CD4-positive, alpha-beta T cell treated with Interleukin-1 beta for 1 hour (primary cell): ENCODE measurements at regions not wholly inside any gene's neighbourhood (a gene's known extent, or its start where the extent isn't known, plus 50 kb on each side); places are given as distances from the start of the nearest gene placed in this dataset.

ENCODE experiments used
- DNase-seq, 2 donors: peaks; one replicate each; pipeline ENCODE4 v3.0.0-alpha.2; 2020 to 2022

GRCh38 chr14:98278800-98279199 is 993.2 kb downstream of the BCL11B start:
- no peak for DNase-seq

GRCh38 chr14:98280436-98280835 is 991.6 kb downstream of the BCL11B start:
- no peak for DNase-seq

- no peak for DNase-seq
These were observed 983.2 kb downstream of the BCL11B start for GRCh38 chr14:98288825-98289224.

- DNase-seq = no peak
These were observed 981.4 kb downstream of the BCL11B start for GRCh38 chr14:98290596-98290995.

GRCh38 chr14:98292191-98292590 is 979.8 kb downstream of the BCL11B start:
- no peak for DNase-seq

- no peak for DNase-seq
These were observed 978.4 kb downstream of the BCL11B start for GRCh38 chr14:98293576-98293975.

GRCh38 chr14:98296895-98297294 is 975.1 kb downstream of the BCL11B start:
- no peak for DNase-seq

GRCh38 chr14:98297567-98297966 is 974.4 kb downstream of the BCL11B start:
- DNase-seq = no peak

- DNase-seq = no peak
These were observed 973.3 kb downstream of the BCL11B start for GRCh38 chr14:98298481-98299244.

GRCh38 chr14:98301681-98302080 is 970.3 kb downstream of the BCL11B start:
- DNase-seq = no peak

GRCh38 chr14:98304574-98304973 is 967.4 kb downstream of the BCL11B start:
- DNase-seq = no peak

- DNase-seq = no peak
These were observed 962.4 kb downstream of the BCL11B start for GRCh38 chr14:98309591-98309990.

GRCh38 chr14:98312006-98312405 is 960.0 kb downstream of the BCL11B start:
- DNase-seq = no peak

- no peak for DNase-seq
These were observed 950.2 kb downstream of the BCL11B start for GRCh38 chr14:98321841-98322240.

GRCh38 chr14:98323836-98324235 is 948.2 kb downstream of the BCL11B start:
- no peak for DNase-seq

- no peak for DNase-seq
These were observed 946.2 kb downstream of the BCL11B start for GRCh38 chr14:98325761-98326160.

- DNase-seq = no peak
These were observed 943.5 kb downstream of the BCL11B start for GRCh38 chr14:98328496-98328895.

- no peak for DNase-seq
These were observed 937.8 kb downstream of the BCL11B start for GRCh38 chr14:98334186-98334585.

GRCh38 chr14:98341211-98341610 is 930.8 kb downstream of the BCL11B start:
- no peak for DNase-seq

GRCh38 chr14:98345161-98345560 is 926.8 kb downstream of the BCL11B start:
- no peak for DNase-seq

GRCh38 chr14:98347686-98348085 is 924.3 kb downstream of the BCL11B start:
- no peak for DNase-seq

- no peak for DNase-seq
These were observed 923.5 kb downstream of the BCL11B start for GRCh38 chr14:98348505-98348904.

- DNase-seq = no peak
These were observed 921.8 kb downstream of the BCL11B start for GRCh38 chr14:98350213-98350612.

- no peak for DNase-seq
These were observed 907.0 kb downstream of the BCL11B start for GRCh38 chr14:98364961-98365360.

GRCh38 chr14:98366429-98366828 is 905.6 kb downstream of the BCL11B start:
- DNase-seq = no peak
